Stomach (tissue), 8 donors: ENCODE measurements at regions not wholly inside any gene's neighbourhood (a gene's known extent, or its start where the extent isn't known, plus 50 kb on each side); places are given as distances from the start of the nearest gene placed in this dataset.
"Not testable (repeated sequence)": the region's sequence is repeated elsewhere in the genome, so short reads cannot be mapped to it uniquely, and the experiment has no call there.

Experiments used
- DNase-seq, 2 donors: peaks; one replicate each; pipeline versions ENCODE4 v3.0.0 to v3.0.0-alpha.2; 2013 to 2019
- H3K27ac ChIP-seq, 5 donors: fragments of 200-600 bp in 4 of 5; sonication (generic) in 4 of 5; one replicate each; pipeline ENCODE4 v1.5.1; 2013 to 2019; ENCODE audit warnings: mild to moderate bottlenecking in 1 of 5, moderate library complexity in 1 of 5
- H3K27me3 ChIP-seq, 3 donors: fragments of 200-600 bp; sonication (generic); one replicate each; pipeline ENCODE4 v1.5.1; 2017 to 2019; ENCODE audit warnings: mixed run types in 1 of 3
- H3K36me3 ChIP-seq, 4 donors: fragments of 200-600 bp; sonication (generic); 1 replicate in 3 of 4; 2 replicates in 1 of 4; pipeline ENCODE4 v1.5.1; 2016 to 2019
- H3K4me1 ChIP-seq, 4 donors: fragments of 200-600 bp; sonication (generic); one replicate each; pipeline ENCODE4 v1.5.1; 2016 to 2019
- H3K4me3 ChIP-seq, 4 donors: fragments of 200-600 bp; sonication (generic) in 3 of 4; one replicate each; pipeline ENCODE4 v1.5.1; 2016 to 2019; ENCODE audit warnings: mild to moderate bottlenecking in 1 of 4
- H3K9me3 ChIP-seq, 4 donors: fragments of 200-600 bp; sonication (generic); one replicate each; pipeline ENCODE4 v1.5.1; 2016 to 2019
- CTCF ChIP-seq, 7 experiments: fragments of 450-650 bp in 4 of 7; fragments of 200-600 bp in 3 of 7; sonication (generic) in 3 of 7; IDR thresholded peaks; one replicate each; pipeline ENCODE4 v1.5.1; 2016 to 2019; ENCODE audit warnings: antibody characterized with exemption in 7 of 7, control low read depth in 2 of 7, mild to moderate bottlenecking in 1 of 7
- EP300 ChIP-seq: sonication (generic); formaldehyde crosslinking; IDR thresholded peaks from one replicate; pipeline ENCODE4 v1.6.1; 2017; ENCODE audit warnings: antibody characterized with exemption
- POLR2A ChIP-seq, 4 donors: fragments of 450-650 bp; IDR thresholded peaks; one replicate each; pipeline ENCODE4 v1.6.1; 2016; ENCODE audit warnings: antibody characterized with exemption in 4 of 4, control low read depth in 2 of 4, mild to moderate bottlenecking in 1 of 4, moderate library complexity in 1 of 4
- POLR2AphosphoS5 ChIP-seq, 3 donors: sonication (generic); formaldehyde crosslinking; IDR thresholded peaks; one replicate each; pipeline ENCODE4 v1.6.1; 2016; ENCODE audit warnings: antibody characterized with exemption in 3 of 3
- WGBS, 5 donors: extraction: QIAGEN DNeasy Blood & Tissue Kit in 3 of 5; methylation state at CpG; one replicate each; pipeline versions ENCODE4 v1.1.5 to v1.1.7; 2013 to 2018; 5-methylcytosine and 5-hydroxymethylcytosine counted together
- intact Hi-C: fragments of 100-400 bp; cut with DNase I; formaldehyde crosslinking; loops from one replicate; pipeline ENCODE4 v1.15.1; 2023; ENCODE audit warnings: low total_unique reads
- donor health status: healthy with polysubstance abuse.
- donor health status: Bipolar disorder and iron deficiency.
- donor health status: healthy.

- H3K9me3 ChIP-seq, result no peaks in the 10 kb centered on the region
- H3K27me3 ChIP-seq, result no peaks in the 10 kb centered on the region
- H3K4me3 ChIP-seq, result no peak overlapping the region
- no peaks in the 10 kb centered on the region for H3K36me3 ChIP-seq
- no peak for DNase-seq
- TF ChIP-seq POLR2AphosphoS5 (IDR thresholded peaks at IDR 0.05) (no peak), CTCF (IDR thresholded peaks at IDR 0.05) (no peak), EP300 (no peak), POLR2A (IDR thresholded peaks at IDR 0.05) (no peak)
- no peaks in the 10 kb centered on the region for H3K4me1 ChIP-seq
- 85 to 92% (median 91%) methylated on average over 3 of the region's 3 CpGs for WGBS, 5 donors
- no peak overlapping the region for H3K27ac ChIP-seq
- intact Hi-C loops, result no loop called here
These were observed 68.2 kb upstream of the THRB start for GRCh38 chr3:24562895-24563294.

- H3K27ac ChIP-seq, result no peak overlapping the region
- intact Hi-C loops, result no loop called here
- H3K36me3 ChIP-seq, result no peaks in the 10 kb centered on the region
- no peaks in the 10 kb centered on the region for H3K27me3 ChIP-seq
- no peaks in the 10 kb centered on the region for H3K9me3 ChIP-seq
- 65 to 76% (median 74%) methylated on average over 1 of the region's 1 CpG for WGBS, 5 donors
- TF ChIP-seq POLR2AphosphoS5 (IDR thresholded peaks at IDR 0.05), result no peak
- TF ChIP-seq EP300, result no peak
- no peak for TF ChIP-seq CTCF (IDR thresholded peaks at IDR 0.05)
- TF ChIP-seq POLR2A (IDR thresholded peaks at IDR 0.05), result no peak
- no peaks in the 10 kb centered on the region for H3K4me1 ChIP-seq
- DNase-seq, result no peak
- H3K4me3 ChIP-seq, result no peak overlapping the region
These were observed 70.4 kb upstream of the THRB start for GRCh38 chr3:24565053-24565452.

GRCh38 chr3:24565656-24566055 lies 71.0 kb upstream of the THRB start:
- Histone ChIP-seq H3K4me1 (no peaks in the 10 kb centered on the region), H3K9me3 (no peaks in the 10 kb centered on the region), H3K4me3 (no peak overlapping the region), H3K27ac (no peak overlapping the region), H3K36me3 (no peaks in the 10 kb centered on the region), H3K27me3 (no peaks in the 10 kb centered on the region)
- intact Hi-C loops, result no loop called here
- TF ChIP-seq POLR2AphosphoS5 (IDR thresholded peaks at IDR 0.05) (no peak), CTCF (IDR thresholded peaks at IDR 0.05) (no peak), EP300 (no peak), POLR2A (IDR thresholded peaks at IDR 0.05) (no peak)
- WGBS, 5 donors, result 89 to 100% (median 97%) methylated on average over 1 of the region's 1 CpG
- DNase-seq, result no peak

- intact Hi-C loops, result no loop called here
- H3K36me3 ChIP-seq, result no peaks in the 10 kb centered on the region
- no peak for DNase-seq
- 88 to 95% (median 90%) methylated on average over 10 to 15 of the region's 15 CpGs for WGBS, 5 donors
- no peaks in the 10 kb centered on the region for H3K27me3 ChIP-seq
- H3K4me1 ChIP-seq, result no peaks in the 10 kb centered on the region
- H3K4me3 ChIP-seq, result no peak overlapping the region
- TF ChIP-seq CTCF (IDR thresholded peaks at IDR 0.05) (no peak), POLR2AphosphoS5 (IDR thresholded peaks at IDR 0.05) (no peak), POLR2A (IDR thresholded peaks at IDR 0.05) (no peak), EP300 (no peak)
- peaks cover 0 to 5% (median 0%) of the 10 kb centered on the region in 4 donors for H3K9me3 ChIP-seq
- H3K27ac ChIP-seq, result no peak overlapping the region
These were observed 72.3 kb upstream of the THRB start for GRCh38 chr3:24566927-24567326.

GRCh38 chr3:24572409-24572808 lies 77.8 kb upstream of the THRB start:
- H3K4me3 ChIP-seq, H3K9me3 ChIP-seq, H3K36me3 ChIP-seq, H3K4me1 ChIP-seq, intact Hi-C loops, DNase-seq, H3K27me3 ChIP-seq, H3K27ac ChIP-seq: not testable (repeated sequence)
- WGBS, 5 donors, result 89 to 92% (median 91%) methylated on average over 6 of the region's 6 CpGs
